ENCODE measurements at regions not wholly inside any gene's neighbourhood (a gene's known extent, or its start where the extent isn't known, plus 50 kb on each side); places are given as distances from the start of the nearest gene placed in this dataset.
A peak's percentile ranks its signal among the peaks of the same experiment; 100 is the strongest.

DNA sequence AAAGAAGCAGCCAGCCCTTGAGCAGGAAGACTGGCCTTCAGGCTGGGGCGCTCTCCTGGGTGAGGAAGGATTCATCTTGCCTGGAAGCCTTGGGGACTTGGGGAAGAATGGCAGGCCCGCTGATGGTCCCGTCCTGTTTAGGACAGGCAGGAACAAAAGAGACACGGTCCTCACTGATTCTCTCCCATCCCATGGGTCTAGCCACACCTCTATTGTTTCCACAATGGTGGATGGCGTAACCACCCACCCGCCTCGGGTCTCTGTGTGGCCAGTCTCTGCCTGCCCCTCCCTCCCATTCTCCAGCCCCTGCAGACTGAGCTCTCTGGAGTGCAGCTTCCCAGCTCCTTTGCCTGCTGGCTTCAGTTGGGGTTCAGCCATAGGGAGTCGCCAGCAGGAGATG, 284.3 kb downstream of the UACA start:
- no peak overlapping the region for H3K4me2 ChIP-seq (ENCODE audit: low read depth, low read length)
- dilution Hi-C loops (cut with HindIII; ENCODE audit: low sequenced_read_pairs, unreplicated experiment) (no loop called here), intact Hi-C loops (cut with micrococcal nuclease) (loop anchor here (10.0 kb wide), 1 partner anchor 104 kb away; no protein-coding TSS in a partner anchor), in situ Hi-C loops (cut with MboI; ENCODE audit: low sequenced_read_pairs) (loop anchor here (25.0 kb wide), 1 partner anchor 392 kb away; the partner anchor contains the start of gene TLE3)
- CTCF ChIA-PET: no interaction called here
- no peak for TF ChIP-seq MAZ (IDR thresholded peaks at IDR 0.05; ENCODE audit: borderline replicate concordance, low read depth, low read length)
- no peak for TF ChIP-seq FOS (IDR thresholded peaks at IDR 0.05; ENCODE audit: low read depth, low read length)
- TF ChIP-seq CHD1 (IDR thresholded peaks at IDR 0.05; ENCODE audit: low read depth, low read length): no peak
- TF ChIP-seq BHLHE40 (IDR thresholded peaks at IDR 0.05; ENCODE audit: low read depth, low read length): no peak
- TF ChIP-seq POLR2A (IDR thresholded peaks at IDR 0.05; ENCODE audit: low read depth, low read length): no peak
- no peak for TF ChIP-seq NFE2L2 (IDR thresholded peaks at IDR 0.05; ENCODE audit: low read depth, low read length)
- H2AK9ac ChIP-seq (replicated peaks; ENCODE audit: low read depth, low read length, poor library complexity): no peak overlapping the region
- no peaks in the 10 kb centered on the region for H3K79me1 ChIP-seq (ENCODE audit: low read depth in 1 of 2, low read length in 2 of 2)
- no peaks in the 10 kb centered on the region for H3K36me3 ChIP-seq (ENCODE audit: control insufficient read depth, insufficient read depth, low read length)
- H3K9ac ChIP-seq (ENCODE audit: low read depth, low read length): no peak overlapping the region
- WGBS, 2 experiments (ENCODE audit: extremely low coverage in 2 of 2, insufficient read length in 1 of 2): 100% methylated on average over 3 of the region's 8 CpGs; no CpG with 5 or more reads in 1 of the 2 experiments
- H3K14ac ChIP-seq (replicated peaks; ENCODE audit: low read depth, low read length): no peak overlapping the region
- BruUV-seq (replicated peaks): no TSS peak
- H3K9me3 ChIP-seq (ENCODE audit: control insufficient read depth, insufficient read depth, low read length): no peaks in the 10 kb centered on the region
- no peak overlapping the region for H3K18ac ChIP-seq (ENCODE audit: low read depth, low read length)
- no peak overlapping the region for H3K4me3 ChIP-seq (ENCODE audit: insufficient read depth, low read depth, low read length)
- POLR2A ChIA-PET (ENCODE audit: unreplicated experiment): no interaction called here
- H3K27ac ChIP-seq (ENCODE audit: insufficient read depth, low read length): no peak overlapping the region
- H2BK5ac ChIP-seq (ENCODE audit: low read depth, low read length, poor library complexity, severe bottlenecking): no peak overlapping the region
- H4K20me1 ChIP-seq (ENCODE audit: insufficient read depth, low read length): no peaks in the 10 kb centered on the region
- H4K91ac ChIP-seq (ENCODE audit: insufficient read depth, low read depth, low read length): no peak overlapping the region
- no peak overlapping the region for H4K5ac ChIP-seq (ENCODE audit: low read depth, low read length)
- peaks cover 16% of the 10 kb centered on the region for H3K9me1 ChIP-seq (ENCODE audit: insufficient read depth, low read length)
- no peak overlapping the region for H3K56ac ChIP-seq (ENCODE audit: extremely low read depth, insufficient read depth, low read length)
- H3K23ac ChIP-seq (ENCODE audit: low read depth, low read length): no peak overlapping the region
- no peak overlapping the region for H2AFZ ChIP-seq (replicated peaks; ENCODE audit: low read length, poor library complexity)
- H4K8ac ChIP-seq (ENCODE audit: low read depth in 2 of 2, low read length in 2 of 2): no peak overlapping the region
- H3K4ac ChIP-seq (ENCODE audit: low read depth, low read length): no peak overlapping the region
- no peak for ATAC-seq (ENCODE audit: low read depth)
- no peak for DNase-seq
- H3K4me1 ChIP-seq (ENCODE audit: control insufficient read depth, insufficient read depth, low read length): peaks cover 13% of the 10 kb centered on the region
- H2BK15ac ChIP-seq (ENCODE audit: low read depth, low read length): no peak overlapping the region; the same call in 2 of the 3 replicates
- no peak overlapping the region; the same call in 1 of the 2 replicates for H2BK120ac ChIP-seq (ENCODE audit: low read depth, low read length)
- H2BK20ac ChIP-seq (ENCODE audit: low read depth, low read length): no peak overlapping the region; the same call in 1 of the 2 replicates
- 0 out of 2 replicates have a peak overlapping the region, but pooled peaks have one; percentile 62 for H2AK5ac ChIP-seq (ENCODE audit: low read depth, low read length)
- H3K27me3 ChIP-seq (ENCODE audit: control insufficient read depth, insufficient read depth, low read length): peaks cover 19% of the 10 kb centered on the region
